ENCODE measurements at regions not wholly inside any gene's neighbourhood (a gene's known extent, or its start where the extent isn't known, plus 50 kb on each side); places are given as distances from the start of the nearest gene placed in this dataset.

DNA sequence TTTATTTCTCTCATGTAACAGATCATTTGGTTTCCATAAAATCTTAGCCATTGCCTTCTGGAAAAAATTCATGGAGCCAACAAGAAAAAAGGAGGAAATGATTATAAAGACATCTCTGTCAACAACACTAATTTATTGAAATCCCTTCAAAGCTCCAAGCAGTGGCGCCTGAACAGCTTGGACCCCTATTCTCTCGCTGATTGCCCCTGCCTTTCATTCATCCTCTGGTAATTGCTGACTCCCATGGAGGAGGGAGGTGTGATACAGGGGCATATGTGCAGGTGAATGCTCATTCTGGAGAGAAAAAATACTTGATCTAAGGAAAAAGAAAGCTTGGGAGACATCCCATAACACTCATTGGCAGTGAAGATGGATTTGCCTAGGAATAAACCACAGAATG, 345.5 kb downstream of the FGFR2 start:
- Histone ChIP-seq H3K36me3 (ENCODE audit: insufficient read depth, low read length) (no peaks in the 10 kb centered on the region), H3K27ac (ENCODE audit: low read length) (no peak overlapping the region), H2AFZ (ENCODE audit: low read depth, low read length) (no peak overlapping the region), H3K27me3 (ENCODE audit: insufficient read depth, low read depth, low read length) (no peaks in the 10 kb centered on the region), H3K4me3 (ENCODE audit: low read length) (no peak overlapping the region), H3K9me2 (ENCODE audit: insufficient read depth, low read length) (no peaks in the 10 kb centered on the region), H3K9me3 (ENCODE audit: low read length) (no peaks in the 10 kb centered on the region), H3K79me2 (replicated peaks; ENCODE audit: insufficient read depth, low read length) (no peaks in the 10 kb centered on the region), H3F3A (ENCODE audit: insufficient read depth, low read length, poor library complexity, severe bottlenecking) (no peaks in the 10 kb centered on the region), H3K9ac (ENCODE audit: low read length) (no peak overlapping the region), H3K4me2 (ENCODE audit: low read length) (no peak overlapping the region), H4K20me1 (ENCODE audit: insufficient read depth) (no peaks in the 10 kb centered on the region)
- no peak for TF ChIP-seq POLR2AphosphoS5 (IDR thresholded peaks at IDR 0.05)
- no peak for TF ChIP-seq EZH2 (IDR thresholded peaks at IDR 0.05; ENCODE audit: borderline replicate concordance, insufficient read depth, low read length, poor library complexity, severe bottlenecking)
- TF ChIP-seq REST (IDR thresholded peaks at IDR 0.05; ENCODE audit: borderline replicate concordance) = no peak
- no peak for TF ChIP-seq CTCF (IDR thresholded peaks at IDR 0.05; ENCODE audit: poor library complexity, severe bottlenecking)
- no peak for TF ChIP-seq EP300 (conservative IDR thresholded peaks at IDR 0.05; ENCODE audit: poor library complexity, severe bottlenecking)
- TF ChIP-seq RAD21 (conservative IDR thresholded peaks at IDR 0.05) = no peak
- TF ChIP-seq TAF1 (IDR thresholded peaks at IDR 0.05; ENCODE audit: low read depth) = no peak
- no peak for TF ChIP-seq SMC3 (conservative IDR thresholded peaks at IDR 0.05; ENCODE audit: poor library complexity)
- no peak for TF ChIP-seq MXI1 (conservative IDR thresholded peaks at IDR 0.05; ENCODE audit: poor library complexity, severe bottlenecking)

- Histone ChIP-seq H3K4me2 (ENCODE audit: low read length) (no peak overlapping the region), H3K9ac (ENCODE audit: low read length) (no peak overlapping the region), H3K79me2 (replicated peaks; ENCODE audit: insufficient read depth, low read length) (no peaks in the 10 kb centered on the region), H2AFZ (ENCODE audit: low read depth, low read length) (no peak overlapping the region), H3F3A (ENCODE audit: insufficient read depth, low read length, poor library complexity, severe bottlenecking) (no peaks in the 10 kb centered on the region), H3K27ac (ENCODE audit: low read length) (no peak overlapping the region), H3K9me2 (ENCODE audit: insufficient read depth, low read length) (no peaks in the 10 kb centered on the region), H3K4me3 (ENCODE audit: low read length) (no peak overlapping the region), H4K20me1 (ENCODE audit: insufficient read depth) (no peaks in the 10 kb centered on the region), H3K27me3 (ENCODE audit: insufficient read depth, low read depth, low read length) (no peaks in the 10 kb centered on the region), H3K36me3 (ENCODE audit: insufficient read depth, low read length) (no peaks in the 10 kb centered on the region), H3K9me3 (ENCODE audit: low read length) (no peaks in the 10 kb centered on the region)
- TF ChIP-seq CTCF (IDR thresholded peaks at IDR 0.05; ENCODE audit: poor library complexity, severe bottlenecking) = no peak
- TF ChIP-seq EZH2 (IDR thresholded peaks at IDR 0.05; ENCODE audit: borderline replicate concordance, insufficient read depth, low read length, poor library complexity, severe bottlenecking) = no peak
- TF ChIP-seq RAD21 (conservative IDR thresholded peaks at IDR 0.05) = no peak
- no peak for TF ChIP-seq MXI1 (conservative IDR thresholded peaks at IDR 0.05; ENCODE audit: poor library complexity, severe bottlenecking)
- no peak for TF ChIP-seq EP300 (conservative IDR thresholded peaks at IDR 0.05; ENCODE audit: poor library complexity, severe bottlenecking)
- TF ChIP-seq TAF1 (IDR thresholded peaks at IDR 0.05; ENCODE audit: low read depth) = no peak
These were observed 337.9 kb downstream of the FGFR2 start for GRCh38 chr10:121260377-121260776.
